H9 (cell line): ENCODE measurements at regions not wholly inside any gene's neighbourhood (a gene's known extent, or its start where the extent isn't known, plus 50 kb on each side); places are given as distances from the start of the nearest gene placed in this dataset.

Experiments used
- DNase-seq: peaks from one replicate; pipeline ENCODE4 v3.0.0-alpha.2; 2017
- H2AFZ ChIP-seq: one replicate; pipeline ENCODE4 v1.6.1; 2013; ENCODE audit warnings: mild to moderate bottlenecking, low read length, control low read depth, moderate library complexity
- H2AK5ac ChIP-seq: 2 replicates; pipeline ENCODE4 v1.6.1; 2013; ENCODE audit warnings: low read length, control low read depth, mixed read lengths; ENCODE audit not compliant: insufficient read length
- H2BK120ac ChIP-seq: one replicate; pipeline ENCODE4 v1.6.1; 2013; ENCODE audit warnings: low read depth, mild to moderate bottlenecking, low read length, control low read depth, inconsistent platforms; ENCODE audit not compliant: poor library complexity, severe bottlenecking
- H2BK12ac ChIP-seq: 2 replicates; pipeline ENCODE4 v1.6.1; 2013; ENCODE audit warnings: low read length, control low read depth, mixed read lengths, low read depth; ENCODE audit not compliant: insufficient read length
- H2BK15ac ChIP-seq: 2 replicates; pipeline ENCODE4 v1.6.1; 2013; ENCODE audit warnings: low read depth, low read length, control low read depth
- H2BK20ac ChIP-seq: one replicate; pipeline ENCODE4 v1.6.1; 2013; ENCODE audit warnings: low read depth, mild to moderate bottlenecking, low read length, control low read depth, inconsistent platforms; ENCODE audit not compliant: poor library complexity, severe bottlenecking
- H2BK5ac ChIP-seq: 2 replicates; pipeline ENCODE4 v1.6.1; 2013; ENCODE audit warnings: low read length, control low read depth, mixed read lengths; ENCODE audit not compliant: insufficient read length
- H3K14ac ChIP-seq: 2 replicates; pipeline ENCODE4 v1.6.1; 2013; ENCODE audit warnings: low read length, control low read depth; ENCODE audit not compliant: insufficient read depth
- H3K18ac ChIP-seq: 2 replicates; pipeline ENCODE4 v1.6.1; 2013; ENCODE audit warnings: low read depth, mild to moderate bottlenecking, mixed read lengths, low read length, control low read depth; ENCODE audit not compliant: insufficient read length
- H3K23ac ChIP-seq: 2 replicates; pipeline ENCODE4 v1.6.1; 2013; ENCODE audit warnings: low read length, control low read depth, mixed read lengths, low read depth; ENCODE audit not compliant: insufficient read length
- H3K23me2 ChIP-seq: 2 replicates; pipeline ENCODE4 v1.6.1; 2013; ENCODE audit warnings: low read depth, mild to moderate bottlenecking, mixed read lengths, low read length, control low read depth; ENCODE audit not compliant: insufficient read length, poor library complexity, severe bottlenecking
- H3K27ac ChIP-seq: 2 replicates; pipeline ENCODE4 v1.5.1; 2013; ENCODE audit warnings: low read length, control low read depth, mixed read lengths, low read depth; ENCODE audit not compliant: insufficient read length
- H3K27me3 ChIP-seq: 2 replicates; pipeline ENCODE4 v1.6.1; 2013; ENCODE audit warnings: low read length, control low read depth, inconsistent platforms; ENCODE audit not compliant: insufficient read depth
- H3K4ac ChIP-seq: 2 replicates; pipeline ENCODE4 v1.6.1; 2013; ENCODE audit warnings: low read depth, mild to moderate bottlenecking, control low read depth, inconsistent platforms, low read length, moderate library complexity
- H3K4me1 ChIP-seq: 2 replicates; pipeline ENCODE4 v1.6.1; 2013; ENCODE audit warnings: low read length, control low read depth, inconsistent platforms; ENCODE audit not compliant: insufficient read depth
- H3K4me2 ChIP-seq: 2 replicates; pipeline ENCODE4 v1.6.1; 2013; ENCODE audit warnings: low read length, control low read depth, mixed read lengths; ENCODE audit not compliant: insufficient read length, insufficient read depth
- H3K56ac ChIP-seq: 2 replicates; pipeline ENCODE4 v1.6.1; 2013; ENCODE audit warnings: low read depth, mild to moderate bottlenecking, mixed read lengths, low read length, control low read depth; ENCODE audit not compliant: insufficient read length
- H3K79me1 ChIP-seq: 2 replicates; pipeline ENCODE4 v1.6.1; 2013; ENCODE audit warnings: low read depth, mild to moderate bottlenecking, moderate library complexity, low read length, control low read depth, inconsistent platforms; ENCODE audit not compliant: insufficient read depth, poor library complexity, severe bottlenecking
- H3K79me2 ChIP-seq: 2 replicates; pipeline ENCODE4 v1.6.1; 2013; ENCODE audit warnings: low read length, control low read depth, inconsistent platforms; ENCODE audit not compliant: insufficient read depth
- H3K9ac ChIP-seq: 2 replicates; pipeline ENCODE4 v1.6.1; 2013; ENCODE audit warnings: low read length, control low read depth, mixed read lengths; ENCODE audit not compliant: insufficient read length; ENCODE audit errors: extremely low read depth
- H3K9me3 ChIP-seq: one replicate; pipeline ENCODE4 v1.6.1; 2013; ENCODE audit warnings: low read depth, low read length, inconsistent platforms; ENCODE audit not compliant: control insufficient read depth
- H3T11ph ChIP-seq: one replicate; pipeline ENCODE4 v1.6.1; 2013; ENCODE audit warnings: mild to moderate bottlenecking, low read length, control low read depth, inconsistent platforms
- H4K20me1 ChIP-seq: one replicate; pipeline ENCODE4 v1.6.1; 2013; ENCODE audit not compliant: control insufficient read depth, insufficient read length, insufficient read depth
- H4K5ac ChIP-seq: 2 replicates; pipeline ENCODE4 v1.6.1; 2013; ENCODE audit warnings: low read depth, mild to moderate bottlenecking, mixed read lengths, low read length, control low read depth; ENCODE audit not compliant: insufficient read length
- H4K8ac ChIP-seq: replicated peaks from 2 replicates; pipeline ENCODE4 v1.6.1; 2013; ENCODE audit warnings: low read length, control low read depth, mixed read lengths, low read depth; ENCODE audit not compliant: insufficient read length
- H4K91ac ChIP-seq: 2 replicates; pipeline ENCODE4 v1.6.1; 2013; ENCODE audit warnings: low read depth, mild to moderate bottlenecking, moderate library complexity, mixed read lengths, low read length, control low read depth; ENCODE audit not compliant: insufficient read length
- H3K27ac Mint-ChIP-seq, 3 experiments: 2 replicates in 2 of 3; 3 replicates in 1 of 3; pipeline ENCODE4 v1.8.0; 2020 to 2021; ENCODE audit warnings: mixed read lengths in 3 of 3, mild to moderate bottlenecking in 1 of 3, moderate library complexity in 1 of 3
- H3K27me3 Mint-ChIP-seq: 2 replicates; pipeline ENCODE4 v1.8.0; 2021; ENCODE audit warnings: low read depth, mild to moderate bottlenecking, moderate library complexity, mixed read lengths
- H3K36me3 Mint-ChIP-seq, 3 experiments: 2 replicates in 2 of 3; 3 replicates in 1 of 3; pipeline ENCODE4 v1.8.0; 2020 to 2021; ENCODE audit warnings: low read depth in 3 of 3, mixed read lengths in 3 of 3; ENCODE audit not compliant: insufficient read depth in 1 of 3
- H3K4me1 Mint-ChIP-seq, 2 experiments: 2 replicates each; pipeline ENCODE4 v1.8.0; 2020; ENCODE audit warnings: mixed read lengths in 2 of 2
- H3K4me3 Mint-ChIP-seq, 2 experiments: 2 replicates in 1 of 2; 3 replicates in 1 of 2; pipeline ENCODE4 v1.8.0; 2020 to 2021; ENCODE audit warnings: mild to moderate bottlenecking in 2 of 2, mixed read lengths in 2 of 2, moderate library complexity in 1 of 2
- H3K9me3 Mint-ChIP-seq, 2 experiments: 2 replicates in 1 of 2; 3 replicates in 1 of 2; pipeline ENCODE4 v1.8.0; 2020; ENCODE audit warnings: mild to moderate bottlenecking in 2 of 2, mixed read lengths in 2 of 2, moderate library complexity in 1 of 2
- WGBS: extraction: QIAGEN DNeasy Blood & Tissue Kit; methylation state at CpG from one replicate; pipeline ENCODE4 v1.1.7; 2013; ENCODE audit warnings: missing lambda C conversion rate, low lambda C conversion rate, mixed read lengths; ENCODE audit not compliant: insufficient read length; ENCODE audit errors: extremely low coverage; 5-methylcytosine and 5-hydroxymethylcytosine counted together
- TF ChIP-seq, protein P1 (sequence below): fragments of 200-600 bp; sonication (generic); conservative IDR thresholded peaks from 3 replicates; pipeline ENCODE4 v1.8.0; 2021; ENCODE audit warnings: antibody characterized with exemption, mild to moderate bottlenecking

DNA sequence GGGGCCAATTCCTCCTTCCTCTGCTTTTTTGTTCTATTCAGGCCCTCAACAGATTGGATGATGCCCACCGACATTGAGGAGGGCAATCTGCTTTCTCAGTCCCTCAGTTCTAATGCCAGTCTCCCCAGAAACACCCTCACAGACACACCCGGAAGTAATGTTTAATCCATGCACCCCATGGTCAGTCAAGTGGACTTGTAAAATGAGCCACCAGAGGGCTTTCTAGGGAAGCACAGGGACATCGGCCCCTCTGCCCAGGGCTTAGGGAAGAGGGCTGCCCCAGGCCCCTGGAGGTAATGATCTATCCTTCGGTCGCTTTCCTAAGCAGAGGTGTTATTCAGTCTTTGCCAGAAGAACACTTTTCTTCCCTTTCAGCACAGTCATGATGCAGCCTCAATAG lies 107.4 kb downstream of the PDCL3 start:
- no peak overlapping the region for H2BK120ac ChIP-seq
- H3T11ph ChIP-seq, result no peak overlapping the region
- H4K20me1 ChIP-seq, result no peaks in the 10 kb centered on the region
- no peaks in the 10 kb centered on the region for H3K79me2 ChIP-seq
- no peak overlapping the region for H2AFZ ChIP-seq
- H2BK15ac ChIP-seq, result no peak overlapping the region
- H3K9me3 ChIP-seq, result no peaks in the 10 kb centered on the region
- no peak overlapping the region for H4K91ac ChIP-seq
- DNase-seq, result no peak
- no peak overlapping the region for H2AK5ac ChIP-seq
- H3K14ac ChIP-seq, result no peak overlapping the region
- Mint-ChIP-seq H3K36me3 (no peaks in the 10 kb centered on the region), H3K4me1 (0 out of 4 replicates have a peak, but pooled peaks cover 0 to 2% of the 10 kb centered on the region in 2 experiments), H3K4me3 (no peak overlapping the region), H3K9me3 (no peaks in the 10 kb centered on the region), H3K27ac (peak overlapping the region in 1 of 3 experiments; percentile 49; a peak in 1 of 7 replicates), H3K27me3 (no peaks in the 10 kb centered on the region)
- no peak overlapping the region for H2BK12ac ChIP-seq
- H3K56ac ChIP-seq, result no peak overlapping the region
- no peaks in the 10 kb centered on the region for H3K27me3 ChIP-seq
- H3K4me1 ChIP-seq, result no peaks in the 10 kb centered on the region
- H3K79me1 ChIP-seq, result no peaks in the 10 kb centered on the region
- H3K18ac ChIP-seq, result no peak overlapping the region
- no peak overlapping the region for H3K4me2 ChIP-seq
- no peak overlapping the region for H2BK5ac ChIP-seq
- no peak overlapping the region for H3K23ac ChIP-seq
- H3K9ac ChIP-seq, result no peak overlapping the region
- no peaks in the 10 kb centered on the region for H3K23me2 ChIP-seq
- H3K27ac ChIP-seq, result no peak overlapping the region
- H4K5ac ChIP-seq, result no peak overlapping the region
- WGBS, result no CpG with 5 or more reads among the region's 5 CpGs
- no peak overlapping the region for H4K8ac ChIP-seq
- no peak overlapping the region for H2BK20ac ChIP-seq
- TF ChIP-seq, protein P1, sequence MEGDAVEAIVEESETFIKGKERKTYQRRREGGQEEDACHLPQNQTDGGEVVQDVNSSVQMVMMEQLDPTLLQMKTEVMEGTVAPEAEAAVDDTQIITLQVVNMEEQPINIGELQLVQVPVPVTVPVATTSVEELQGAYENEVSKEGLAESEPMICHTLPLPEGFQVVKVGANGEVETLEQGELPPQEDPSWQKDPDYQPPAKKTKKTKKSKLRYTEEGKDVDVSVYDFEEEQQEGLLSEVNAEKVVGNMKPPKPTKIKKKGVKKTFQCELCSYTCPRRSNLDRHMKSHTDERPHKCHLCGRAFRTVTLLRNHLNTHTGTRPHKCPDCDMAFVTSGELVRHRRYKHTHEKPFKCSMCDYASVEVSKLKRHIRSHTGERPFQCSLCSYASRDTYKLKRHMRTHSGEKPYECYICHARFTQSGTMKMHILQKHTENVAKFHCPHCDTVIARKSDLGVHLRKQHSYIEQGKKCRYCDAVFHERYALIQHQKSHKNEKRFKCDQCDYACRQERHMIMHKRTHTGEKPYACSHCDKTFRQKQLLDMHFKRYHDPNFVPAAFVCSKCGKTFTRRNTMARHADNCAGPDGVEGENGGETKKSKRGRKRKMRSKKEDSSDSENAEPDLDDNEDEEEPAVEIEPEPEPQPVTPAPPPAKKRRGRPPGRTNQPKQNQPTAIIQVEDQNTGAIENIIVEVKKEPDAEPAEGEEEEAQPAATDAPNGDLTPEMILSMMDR, result peak; percentile 47; the same call in 2 of the 3 replicates
- H3K4ac ChIP-seq, result no peak overlapping the region
